ENCODE measurements at regions not wholly inside any gene's neighbourhood (a gene's known extent, or its start where the extent isn't known, plus 50 kb on each side); places are given as distances from the start of the nearest gene placed in this dataset.

DNA sequence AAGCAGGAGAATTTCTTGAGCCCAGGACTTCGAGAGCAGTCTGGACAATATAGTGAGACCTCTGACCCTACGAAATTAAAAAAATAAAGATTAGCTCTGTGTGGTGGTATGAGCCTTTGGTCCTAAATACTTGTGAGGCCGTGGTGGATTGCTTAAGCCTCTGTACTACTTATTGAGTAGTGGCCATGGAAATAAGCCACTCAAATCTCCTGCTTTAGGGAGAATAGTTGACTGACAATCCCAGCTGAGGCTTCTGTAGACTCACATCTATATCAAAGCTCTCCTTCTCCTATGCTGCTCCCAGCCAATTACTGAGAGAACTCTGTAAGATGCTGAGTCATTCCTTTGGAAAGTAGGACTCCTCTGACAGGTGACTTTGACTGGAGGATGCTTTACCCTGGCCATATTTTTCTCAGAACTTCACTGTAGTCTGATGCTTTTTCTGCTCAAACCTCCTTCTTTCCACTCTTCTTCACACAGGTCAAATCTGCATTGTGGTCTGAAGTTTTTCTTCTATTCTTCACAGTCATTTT lies 420.2 kb downstream of the SLC6A15 start:
- no peak overlapping the region for H3K27ac ChIP-seq (ENCODE audit: extremely low read depth, low read depth, low read length)
- no peaks in the 10 kb centered on the region for H3K4me1 ChIP-seq (ENCODE audit: control insufficient read depth, insufficient read depth, low read length)
- TF ChIP-seq, protein P1, sequence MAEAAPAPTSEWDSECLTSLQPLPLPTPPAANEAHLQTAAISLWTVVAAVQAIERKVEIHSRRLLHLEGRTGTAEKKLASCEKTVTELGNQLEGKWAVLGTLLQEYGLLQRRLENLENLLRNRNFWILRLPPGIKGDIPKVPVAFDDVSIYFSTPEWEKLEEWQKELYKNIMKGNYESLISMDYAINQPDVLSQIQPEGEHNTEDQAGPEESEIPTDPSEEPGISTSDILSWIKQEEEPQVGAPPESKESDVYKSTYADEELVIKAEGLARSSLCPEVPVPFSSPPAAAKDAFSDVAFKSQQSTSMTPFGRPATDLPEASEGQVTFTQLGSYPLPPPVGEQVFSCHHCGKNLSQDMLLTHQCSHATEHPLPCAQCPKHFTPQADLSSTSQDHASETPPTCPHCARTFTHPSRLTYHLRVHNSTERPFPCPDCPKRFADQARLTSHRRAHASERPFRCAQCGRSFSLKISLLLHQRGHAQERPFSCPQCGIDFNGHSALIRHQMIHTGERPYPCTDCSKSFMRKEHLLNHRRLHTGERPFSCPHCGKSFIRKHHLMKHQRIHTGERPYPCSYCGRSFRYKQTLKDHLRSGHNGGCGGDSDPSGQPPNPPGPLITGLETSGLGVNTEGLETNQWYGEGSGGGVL (tag by site-specific recombination; IDR thresholded peaks at IDR 0.05): no peak
- no peaks in the 10 kb centered on the region for H3K9me3 ChIP-seq (ENCODE audit: control insufficient read depth, insufficient read depth, low read depth, low read length)
- ChIA-PET POLR2A (no interaction called here), CTCF (no interaction called here)
- H3K4me3 ChIP-seq (ENCODE audit: low read depth, low read length): no peak overlapping the region
- no peaks in the 10 kb centered on the region for H3K36me3 ChIP-seq (ENCODE audit: control insufficient read depth in 2 of 2, insufficient read depth in 1 of 2, low read length in 2 of 2)

GRCh38 chr12:84484798-84485197 lies 427.8 kb downstream of the SLC6A15 start:
- ChIA-PET POLR2A (no interaction called here), CTCF (no interaction called here)
- Histone ChIP-seq H3K36me3 (ENCODE audit: control insufficient read depth in 2 of 2, insufficient read depth in 1 of 2, low read length in 2 of 2) (no peaks in the 10 kb centered on the region), H3K4me1 (ENCODE audit: control insufficient read depth, insufficient read depth, low read length) (no peaks in the 10 kb centered on the region), H3K27ac (ENCODE audit: extremely low read depth, low read depth, low read length) (no peak overlapping the region), H3K9me3 (ENCODE audit: control insufficient read depth, insufficient read depth, low read depth, low read length) (no peaks in the 10 kb centered on the region), H3K4me3 (ENCODE audit: low read depth, low read length) (no peak overlapping the region)
- no peak for TF ChIP-seq ZNF76 (tag by site-specific recombination; IDR thresholded peaks at IDR 0.05; ENCODE audit: borderline replicate concordance, low read depth)
- TF ChIP-seq SP3 (tag by site-specific recombination; IDR thresholded peaks at IDR 0.05): no peak
- no peak for TF ChIP-seq ZNF248 (tag by site-specific recombination; IDR thresholded peaks at IDR 0.05)
- no peak for TF ChIP-seq ZNF274 (IDR thresholded peaks at IDR 0.05; ENCODE audit: low read length)
- no peak for TF ChIP-seq ZNF274 (tag by site-specific recombination; IDR thresholded peaks at IDR 0.05; ENCODE audit: borderline replicate concordance)
- TF ChIP-seq SCRT1 (tag by site-specific recombination; IDR thresholded peaks at IDR 0.05; ENCODE audit: borderline replicate concordance): no peak
- TF ChIP-seq WT1 (tag by site-specific recombination; IDR thresholded peaks at IDR 0.05): no peak
- no peak for TF ChIP-seq ZSCAN4 (tag by site-specific recombination; IDR thresholded peaks at IDR 0.05)
- TF ChIP-seq ZNF529 (tag by site-specific recombination; IDR thresholded peaks at IDR 0.05; ENCODE audit: insufficient replicate concordance): no peak
- TF ChIP-seq, protein P2, sequence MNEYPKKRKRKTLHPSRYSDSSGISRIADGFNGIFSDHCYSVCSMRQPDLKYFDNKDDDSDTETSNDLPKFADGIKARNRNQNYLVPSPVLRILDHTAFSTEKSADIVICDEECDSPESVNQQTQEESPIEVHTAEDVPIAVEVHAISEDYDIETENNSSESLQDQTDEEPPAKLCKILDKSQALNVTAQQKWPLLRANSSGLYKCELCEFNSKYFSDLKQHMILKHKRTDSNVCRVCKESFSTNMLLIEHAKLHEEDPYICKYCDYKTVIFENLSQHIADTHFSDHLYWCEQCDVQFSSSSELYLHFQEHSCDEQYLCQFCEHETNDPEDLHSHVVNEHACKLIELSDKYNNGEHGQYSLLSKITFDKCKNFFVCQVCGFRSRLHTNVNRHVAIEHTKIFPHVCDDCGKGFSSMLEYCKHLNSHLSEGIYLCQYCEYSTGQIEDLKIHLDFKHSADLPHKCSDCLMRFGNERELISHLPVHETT (tag by site-specific recombination; IDR thresholded peaks at IDR 0.05): no peak
- no peak for TF ChIP-seq ZNF776 (tag by site-specific recombination; IDR thresholded peaks at IDR 0.05; ENCODE audit: borderline replicate concordance)
- TF ChIP-seq ZNF37A (tag by site-specific recombination; IDR thresholded peaks at IDR 0.05): no peak

DNA sequence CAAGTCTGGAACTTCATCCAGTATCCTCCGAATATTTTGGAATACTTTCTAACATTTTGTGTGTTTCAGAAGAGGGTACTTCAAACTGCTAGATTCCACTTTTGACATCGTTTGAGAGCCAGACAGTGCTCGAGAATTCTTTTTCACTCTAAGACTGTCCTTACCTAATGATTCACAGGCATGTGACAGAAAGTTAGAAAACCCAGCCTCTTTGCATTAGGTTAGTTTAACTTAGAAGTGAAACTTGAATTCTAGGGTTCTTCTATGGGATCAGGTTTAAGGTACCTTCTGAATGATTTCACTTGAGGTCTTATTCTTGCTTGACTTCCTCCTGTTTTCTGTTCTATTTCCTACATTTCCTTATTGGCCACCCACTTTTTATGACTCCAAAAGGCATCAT lies 431.8 kb downstream of the SLC6A15 start:
- no peak for TF ChIP-seq GLI2 (tag by site-specific recombination; IDR thresholded peaks at IDR 0.05; ENCODE audit: borderline replicate concordance, low read depth)
- no peak for TF ChIP-seq ZNF26 (tag by site-specific recombination; IDR thresholded peaks at IDR 0.05)
- POLR2A ChIA-PET: no interaction called here
- H3K36me3 ChIP-seq (ENCODE audit: control insufficient read depth in 2 of 2, insufficient read depth in 1 of 2, low read length in 2 of 2): no peaks in the 10 kb centered on the region
- no peaks in the 10 kb centered on the region for H3K4me1 ChIP-seq (ENCODE audit: control insufficient read depth, insufficient read depth, low read length)
- no peaks in the 10 kb centered on the region for H3K9me3 ChIP-seq (ENCODE audit: control insufficient read depth, insufficient read depth, low read depth, low read length)
- H3K27ac ChIP-seq (ENCODE audit: extremely low read depth, low read depth, low read length): no peak overlapping the region
- no peak overlapping the region for H3K4me3 ChIP-seq (ENCODE audit: low read depth, low read length)
- CTCF ChIA-PET: no interaction called here
